ENCODE measurements at regions not wholly inside any gene's neighbourhood (a gene's known extent, or its start where the extent isn't known, plus 50 kb on each side); places are given as distances from the start of the nearest gene placed in this dataset.
A peak's percentile ranks its signal among the peaks of the same experiment; 100 is the strongest.
"Not testable (repeated sequence)": the region's sequence is repeated elsewhere in the genome, so short reads cannot be mapped to it uniquely, and the experiment has no call there.

- no peak for DNase-seq (ENCODE audit: low read depth)
These were observed 381.1 kb upstream of the RASGRP1 start for GRCh38 chr15:38945551-38946298.

- no peak for DNase-seq (ENCODE audit: low read depth)
These were observed 389.5 kb upstream of the RASGRP1 start for GRCh38 chr15:38954090-38954489.

- no peak for DNase-seq (ENCODE audit: low read depth)
These were observed 396.8 kb upstream of the RASGRP1 start for GRCh38 chr15:38961456-38961855.

- DNase-seq (ENCODE audit: low read depth) = peak; percentile 28
These were observed 397.3 kb upstream of the RASGRP1 start for GRCh38 chr15:38961931-38962330.

- no peak for DNase-seq (ENCODE audit: low read depth)
These were observed 408.2 kb upstream of the RASGRP1 start for GRCh38 chr15:38972831-38973230.

GRCh38 chr15:38975282-38975990 lies 410.8 kb upstream of the RASGRP1 start:
- no peak for DNase-seq (ENCODE audit: low read depth)

- DNase-seq (ENCODE audit: low read depth) = peak; percentile 22
These were observed 426.5 kb upstream of the RASGRP1 start for GRCh38 chr15:38991126-38991525.

GRCh38 chr15:38991701-38992100 lies 427.1 kb upstream of the RASGRP1 start:
- no peak for DNase-seq (ENCODE audit: low read depth)

GRCh38 chr15:38992506-38992905 lies 427.9 kb upstream of the RASGRP1 start:
- no peak for DNase-seq (ENCODE audit: low read depth)

- no peak for DNase-seq (ENCODE audit: low read depth)
These were observed 428.3 kb upstream of the RASGRP1 start for GRCh38 chr15:38992930-38993329.

- DNase-seq (ENCODE audit: low read depth) = no peak
These were observed 429.7 kb upstream of the RASGRP1 start for GRCh38 chr15:38994310-38994709.

GRCh38 chr15:38996111-38996631 lies 431.6 kb upstream of the RASGRP1 start:
- no peak for DNase-seq (ENCODE audit: low read depth)

- DNase-seq (ENCODE audit: low read depth) = no peak
These were observed 433.2 kb upstream of the RASGRP1 start for GRCh38 chr15:38997841-38998240.

- DNase-seq (ENCODE audit: low read depth) = no peak
These were observed 435.6 kb upstream of the RASGRP1 start for GRCh38 chr15:39000008-39000734.

GRCh38 chr15:39009740-39010139 lies 445.1 kb upstream of the RASGRP1 start:
- no peak for DNase-seq (ENCODE audit: low read depth)

- not testable (repeated sequence) for DNase-seq (ENCODE audit: low read depth)
These were observed 446.5 kb upstream of the RASGRP1 start for GRCh38 chr15:39011066-39011465.

GRCh38 chr15:39013262-39013661 lies 448.6 kb upstream of the RASGRP1 start:
- DNase-seq (ENCODE audit: low read depth) = no peak

GRCh38 chr15:39014682-39015081 lies 450.1 kb upstream of the RASGRP1 start:
- DNase-seq (ENCODE audit: low read depth) = no peak

GRCh38 chr15:39016706-39017105 lies 452.1 kb upstream of the RASGRP1 start:
- no peak for DNase-seq (ENCODE audit: low read depth)

- no peak for DNase-seq (ENCODE audit: low read depth)
These were observed 454.4 kb upstream of the RASGRP1 start for GRCh38 chr15:39018966-39019365.

- DNase-seq (ENCODE audit: low read depth) = no peak
These were observed 456.7 kb upstream of the RASGRP1 start for GRCh38 chr15:39021341-39021740.

GRCh38 chr15:39022532-39023305 lies 458.1 kb upstream of the RASGRP1 start:
- DNase-seq (ENCODE audit: low read depth) = no peak
